H1 (cell line): ENCODE measurements at regions not wholly inside any gene's neighbourhood (a gene's known extent, or its start where the extent isn't known, plus 50 kb on each side); places are given as distances from the start of the nearest gene placed in this dataset.

Experiments
- BCL11A ChIP-seq, 2 experiments: IDR thresholded peaks; one replicate each; pipeline ENCODE4 v1.6.1; 2011; ENCODE audit warnings: low read depth in 2 of 2, low read length in 2 of 2, mild to moderate bottlenecking in 2 of 2
- FOSL1 ChIP-seq: IDR thresholded peaks from 2 replicates; pipeline ENCODE4 v1.6.1; 2011; ENCODE audit warnings: mild to moderate bottlenecking, low read depth, low read length, moderate library complexity; ENCODE audit not compliant: insufficient read depth
- GTF2F1 ChIP-seq: IDR thresholded peaks from 2 replicates; pipeline ENCODE4 v1.6.1; 2012; ENCODE audit warnings: low read depth, low read length, improper control_type of control experiment, borderline replicate concordance

- TF ChIP-seq GTF2F1: no peak
- no peak for TF ChIP-seq BCL11A (IDR thresholded peaks at IDR 0.05; ENCODE audit: low read depth in 2 of 2, low read length in 2 of 2)
- TF ChIP-seq FOSL1: no peak
Measured at GRCh38 chr19:28535352-28535775, 677.6 kb downstream of the UQCRFS1 start (continued).
